ENCODE measurements at regions not wholly inside any gene's neighbourhood (a gene's known extent, or its start where the extent isn't known, plus 50 kb on each side); places are given as distances from the start of the nearest gene placed in this dataset.

DNA sequence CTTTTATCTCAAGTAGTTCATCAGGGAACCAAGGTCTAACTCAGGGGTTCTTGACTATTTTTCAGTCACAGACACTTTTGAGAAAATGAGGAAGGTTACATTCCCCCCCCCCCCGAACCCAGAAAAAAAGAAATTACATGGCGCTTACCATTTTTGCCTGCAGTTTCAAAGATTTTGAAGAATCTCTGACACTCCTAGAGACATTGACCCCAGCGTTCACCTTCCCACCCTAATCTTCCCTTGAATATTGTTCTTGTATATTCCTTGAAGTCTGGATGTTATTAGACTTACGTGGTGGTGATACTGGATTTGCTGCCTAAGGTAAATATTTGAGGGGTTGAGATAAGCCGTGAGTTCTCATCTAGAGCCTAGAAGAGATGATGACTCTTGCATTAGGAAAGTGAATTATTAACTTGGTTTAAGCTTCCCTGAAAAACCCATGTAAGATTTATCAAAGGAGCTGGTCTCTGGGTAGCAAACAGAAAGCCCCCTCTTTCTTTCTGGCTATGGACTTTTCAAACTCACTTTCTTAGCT lies 245.7 kb upstream of the FOXK1 start:
- TF ChIP-seq, protein P1, sequence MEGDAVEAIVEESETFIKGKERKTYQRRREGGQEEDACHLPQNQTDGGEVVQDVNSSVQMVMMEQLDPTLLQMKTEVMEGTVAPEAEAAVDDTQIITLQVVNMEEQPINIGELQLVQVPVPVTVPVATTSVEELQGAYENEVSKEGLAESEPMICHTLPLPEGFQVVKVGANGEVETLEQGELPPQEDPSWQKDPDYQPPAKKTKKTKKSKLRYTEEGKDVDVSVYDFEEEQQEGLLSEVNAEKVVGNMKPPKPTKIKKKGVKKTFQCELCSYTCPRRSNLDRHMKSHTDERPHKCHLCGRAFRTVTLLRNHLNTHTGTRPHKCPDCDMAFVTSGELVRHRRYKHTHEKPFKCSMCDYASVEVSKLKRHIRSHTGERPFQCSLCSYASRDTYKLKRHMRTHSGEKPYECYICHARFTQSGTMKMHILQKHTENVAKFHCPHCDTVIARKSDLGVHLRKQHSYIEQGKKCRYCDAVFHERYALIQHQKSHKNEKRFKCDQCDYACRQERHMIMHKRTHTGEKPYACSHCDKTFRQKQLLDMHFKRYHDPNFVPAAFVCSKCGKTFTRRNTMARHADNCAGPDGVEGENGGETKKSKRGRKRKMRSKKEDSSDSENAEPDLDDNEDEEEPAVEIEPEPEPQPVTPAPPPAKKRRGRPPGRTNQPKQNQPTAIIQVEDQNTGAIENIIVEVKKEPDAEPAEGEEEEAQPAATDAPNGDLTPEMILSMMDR (IDR thresholded peaks at IDR 0.05; ENCODE audit: borderline replicate concordance, insufficient read depth, low read depth, low read length) = no peak
- no peak overlapping the region for H3K4me3 ChIP-seq (ENCODE audit: low read depth, low read length)

DNA sequence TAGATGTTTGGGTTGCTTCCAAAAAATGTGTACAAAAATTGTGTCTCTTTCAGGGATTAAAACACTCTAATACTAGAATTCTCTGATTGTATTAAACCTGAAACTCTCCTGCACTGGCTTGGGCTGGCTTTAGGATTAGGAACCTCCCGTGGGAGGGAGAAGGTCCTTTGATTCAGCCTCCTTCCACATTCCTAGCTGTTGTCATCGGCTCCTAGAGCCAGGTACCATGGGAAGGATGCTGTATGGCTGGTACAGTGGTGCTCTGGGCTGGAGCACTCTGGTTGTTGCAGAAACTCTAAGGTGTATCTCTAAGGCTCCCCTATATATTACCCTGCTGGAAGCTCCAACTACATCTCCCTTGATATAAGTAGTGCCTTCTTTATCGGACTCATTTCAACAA lies 245.2 kb upstream of the FOXK1 start:
- no peak overlapping the region for H3K4me3 ChIP-seq (ENCODE audit: low read depth, low read length)
- TF ChIP-seq, protein P1 (IDR thresholded peaks at IDR 0.05; ENCODE audit: borderline replicate concordance, insufficient read depth, low read depth, low read length) = no peak

DNA sequence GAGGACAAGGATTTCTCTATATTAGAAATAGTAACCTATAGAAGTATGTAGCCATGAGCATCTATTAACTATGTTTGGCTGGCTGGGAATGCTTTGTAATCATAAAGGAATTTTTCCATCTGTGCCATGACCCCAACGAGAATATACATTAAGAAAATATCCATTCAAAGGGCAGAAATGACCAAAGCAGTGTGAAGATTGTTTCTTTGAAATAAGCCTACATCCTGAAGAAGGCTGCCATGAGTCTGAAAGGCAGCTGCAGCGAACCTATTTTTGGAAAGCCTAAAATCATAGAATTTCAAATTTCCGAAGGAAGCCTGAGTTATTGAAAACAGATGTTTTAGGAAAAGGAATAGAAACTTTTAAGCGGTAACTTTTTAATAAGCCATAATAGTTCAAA lies 244.2 kb upstream of the FOXK1 start:
- TF ChIP-seq, protein P1 (IDR thresholded peaks at IDR 0.05; ENCODE audit: borderline replicate concordance, insufficient read depth, low read depth, low read length) = no peak
- no peak overlapping the region for H3K4me3 ChIP-seq (ENCODE audit: low read depth, low read length)

DNA sequence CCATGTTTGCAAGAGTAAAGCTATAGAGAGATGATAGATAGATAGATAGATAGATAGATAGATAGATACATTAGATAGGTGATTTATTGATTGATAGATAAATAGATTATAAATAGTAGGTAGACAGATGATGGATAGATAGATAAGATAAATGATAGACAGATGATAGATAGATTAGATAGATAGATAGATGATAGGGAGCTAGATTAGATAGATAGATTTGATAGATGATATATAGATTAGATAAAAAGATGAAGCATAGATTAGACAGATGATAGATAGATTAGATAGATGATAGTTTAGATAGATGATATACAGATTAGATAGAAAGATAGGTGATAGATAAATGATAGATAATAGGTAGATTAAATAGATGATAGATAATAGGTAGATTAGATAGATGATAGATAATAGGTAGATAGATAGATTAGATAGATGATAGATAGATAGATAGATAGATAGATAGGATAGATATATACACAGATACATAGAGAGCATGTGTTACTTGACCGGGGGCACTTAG lies 243.3 kb upstream of the FOXK1 start:
- H3K4me3 ChIP-seq (ENCODE audit: low read depth, low read length) = no peak overlapping the region
- TF ChIP-seq, protein P1 (IDR thresholded peaks at IDR 0.05; ENCODE audit: borderline replicate concordance, insufficient read depth, low read depth, low read length) = no peak

DNA sequence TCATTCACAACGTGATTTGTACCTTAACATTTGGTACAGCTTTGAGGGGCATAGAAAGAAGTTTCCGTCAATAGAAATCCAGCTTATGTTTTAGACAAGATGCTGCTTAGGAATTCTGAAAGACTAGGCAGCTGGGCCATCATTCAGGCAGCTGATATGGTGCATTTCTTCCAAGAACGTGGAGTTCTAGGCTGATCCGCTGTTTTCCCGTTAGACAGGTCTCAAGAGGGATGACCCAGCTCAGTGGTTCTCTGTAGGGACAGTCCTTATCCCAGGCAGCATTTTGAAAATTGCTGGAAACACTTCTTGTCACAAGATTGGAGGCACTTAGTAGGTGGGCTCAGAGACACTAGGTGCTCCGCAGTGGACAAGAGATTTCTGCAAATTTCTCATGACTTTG lies 242.7 kb upstream of the FOXK1 start:
- TF ChIP-seq, protein P1 (IDR thresholded peaks at IDR 0.05; ENCODE audit: borderline replicate concordance, insufficient read depth, low read depth, low read length) = no peak
- no peak overlapping the region for H3K4me3 ChIP-seq (ENCODE audit: low read depth, low read length)

DNA sequence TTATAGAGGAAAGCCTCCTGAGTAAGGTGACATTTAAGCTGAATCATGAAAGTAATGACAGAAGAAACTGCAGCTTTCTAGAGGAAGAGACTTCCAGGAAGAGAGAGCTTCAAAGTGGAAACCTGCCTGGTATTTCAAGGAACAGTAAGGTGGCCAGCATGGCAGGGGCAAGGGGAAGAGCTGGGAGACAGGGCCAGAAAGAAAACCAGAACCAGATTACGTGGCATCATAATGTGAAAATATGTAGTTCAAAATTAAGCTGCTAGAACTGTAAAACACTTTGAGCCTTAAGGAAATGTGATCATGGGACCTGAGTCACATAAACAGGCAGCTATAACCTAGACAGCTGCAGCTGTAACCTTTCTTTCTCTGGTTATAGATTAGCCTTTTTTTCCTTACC lies 238.0 kb upstream of the FOXK1 start:
- TF ChIP-seq, protein P1 (IDR thresholded peaks at IDR 0.05; ENCODE audit: borderline replicate concordance, insufficient read depth, low read depth, low read length) = no peak
- H3K4me3 ChIP-seq (ENCODE audit: low read depth, low read length) = no peak overlapping the region

DNA sequence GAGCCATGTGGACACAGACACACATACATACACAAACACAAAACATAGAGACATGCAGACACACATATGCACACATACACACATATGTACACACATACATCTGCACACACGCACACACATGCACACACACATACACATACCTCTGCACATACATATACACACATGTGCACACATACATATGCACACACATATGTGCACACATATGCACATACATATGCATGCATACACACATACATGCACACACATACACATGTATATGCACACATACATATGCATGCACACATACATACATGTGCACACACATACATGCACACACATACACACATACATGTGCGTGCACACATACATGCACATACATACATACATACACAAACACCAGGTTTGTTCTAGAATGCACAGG lies 236.3 kb upstream of the FOXK1 start:
- H3K4me3 ChIP-seq (ENCODE audit: low read depth, low read length) = no peak overlapping the region
- TF ChIP-seq, protein P1 (IDR thresholded peaks at IDR 0.05; ENCODE audit: borderline replicate concordance, insufficient read depth, low read depth, low read length) = no peak

Measured in GM12875 (cell line).